CD4-positive, CD25-positive, alpha-beta regulatory T cell (primary cell): ENCODE measurements at regions not wholly inside any gene's neighbourhood (a gene's known extent, or its start where the extent isn't known, plus 50 kb on each side); places are given as distances from the start of the nearest gene placed in this dataset.
"Not testable (repeated sequence)": the region's sequence is repeated elsewhere in the genome, so short reads cannot be mapped to it uniquely, and the experiment has no call there.

ENCODE experiments used
- ATAC-seq, 2 donors: fragments of 150-1000 bp; cut with Tn5 transposase; one replicate each; pipeline ENCODE4 v1.10.0; 2021; ENCODE audit warnings: low read depth in 2 of 2, moderate number of reproducible peaks in 2 of 2, moderate library complexity in 1 of 2
- DNase-seq, 3 donors: peaks; one replicate each; pipeline versions ENCODE4 v3.0.0 to v3.0.0-alpha.2; 2012 to 2022; ENCODE audit warnings: mixed read lengths in 1 of 3
- H3K27ac ChIP-seq: one replicate; pipeline ENCODE4 v1.7.0; 2013; ENCODE audit warnings: mild to moderate bottlenecking, low read length; ENCODE audit not compliant: insufficient read depth, poor library complexity, severe bottlenecking
- H3K27me3 ChIP-seq: one replicate; pipeline ENCODE4 v1.7.0; 2013; ENCODE audit warnings: low read length; ENCODE audit not compliant: control insufficient read depth, insufficient read depth
- H3K36me3 ChIP-seq: one replicate; pipeline ENCODE4 v1.7.0; 2013; ENCODE audit warnings: mild to moderate bottlenecking, low read length, moderate library complexity; ENCODE audit not compliant: control insufficient read depth, insufficient read depth
- H3K4me1 ChIP-seq: 2 replicates; pipeline ENCODE4 v1.7.0; 2013; ENCODE audit warnings: mild to moderate bottlenecking, low read length; ENCODE audit not compliant: insufficient read depth, control insufficient read depth, poor library complexity, severe bottlenecking
- H3K4me3 ChIP-seq: one replicate; pipeline ENCODE4 v1.7.0; 2013; ENCODE audit warnings: low read depth, mild to moderate bottlenecking, low read length, moderate library complexity
- H3K9me3 ChIP-seq, 2 experiments: 1 replicate in 1 of 2; 2 replicates in 1 of 2; pipeline ENCODE4 v1.7.0; 2013; ENCODE audit warnings: low read length in 2 of 2, mild to moderate bottlenecking in 1 of 2, moderate library complexity in 1 of 2; ENCODE audit not compliant: control insufficient read depth in 2 of 2
- H3K27ac Mint-ChIP-seq, 3 donors: one replicate each; pipeline ENCODE4 v1.8.0; 2020 to 2022; ENCODE audit warnings: mild to moderate bottlenecking in 3 of 3, mixed read lengths in 3 of 3, moderate library complexity in 2 of 3
- H3K27me3 Mint-ChIP-seq: one replicate; pipeline ENCODE4 v1.8.0; 2022; ENCODE audit warnings: mild to moderate bottlenecking, mixed read lengths
- H3K36me3 Mint-ChIP-seq: one replicate; pipeline ENCODE4 v1.8.0; 2020; ENCODE audit warnings: mixed read lengths
- H3K4me1 Mint-ChIP-seq, 4 donors: one replicate each; pipeline ENCODE4 v1.8.0; 2020 to 2022; ENCODE audit warnings: mixed read lengths in 4 of 4, mild to moderate bottlenecking in 1 of 4
- H3K4me3 Mint-ChIP-seq, 4 donors: one replicate each; pipeline ENCODE4 v1.8.0; 2020 to 2022; ENCODE audit warnings: mild to moderate bottlenecking in 4 of 4, mixed read lengths in 4 of 4, moderate library complexity in 3 of 4
- H3K9me3 Mint-ChIP-seq, 7 donors: one replicate each; pipeline ENCODE4 v1.8.0; 2020 to 2022; ENCODE audit warnings: mixed read lengths in 7 of 7, mild to moderate bottlenecking in 3 of 7, moderate library complexity in 2 of 7

DNA sequence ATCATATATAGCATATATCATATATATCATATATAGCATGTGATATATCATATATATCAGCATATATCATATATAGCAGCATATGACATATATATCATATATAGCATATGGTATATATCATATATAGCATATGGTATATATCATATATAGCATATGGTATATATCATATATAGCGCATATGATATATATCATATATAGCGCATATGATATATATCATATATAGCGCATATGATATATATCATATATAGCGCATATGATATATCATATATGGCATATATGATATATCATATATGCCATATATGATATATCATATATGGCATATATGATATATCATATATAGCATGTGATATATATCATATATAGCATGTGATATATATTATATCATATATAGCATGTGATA is 680.4 kb upstream of the HS3ST1 start:
- H3K36me3 ChIP-seq, H3K36me3 Mint-ChIP-seq, H3K9me3 ChIP-seq, DNase-seq, H3K4me3 ChIP-seq, H3K27me3 ChIP-seq, ATAC-seq, H3K27ac Mint-ChIP-seq, H3K27ac ChIP-seq, H3K4me1 Mint-ChIP-seq, H3K4me1 ChIP-seq, H3K27me3 Mint-ChIP-seq, H3K4me3 Mint-ChIP-seq: not testable (repeated sequence)
- H3K9me3 Mint-ChIP-seq, result peaks cover under 1 to 27% (median 7%) of the 10 kb centered on the region in 7 donors

DNA sequence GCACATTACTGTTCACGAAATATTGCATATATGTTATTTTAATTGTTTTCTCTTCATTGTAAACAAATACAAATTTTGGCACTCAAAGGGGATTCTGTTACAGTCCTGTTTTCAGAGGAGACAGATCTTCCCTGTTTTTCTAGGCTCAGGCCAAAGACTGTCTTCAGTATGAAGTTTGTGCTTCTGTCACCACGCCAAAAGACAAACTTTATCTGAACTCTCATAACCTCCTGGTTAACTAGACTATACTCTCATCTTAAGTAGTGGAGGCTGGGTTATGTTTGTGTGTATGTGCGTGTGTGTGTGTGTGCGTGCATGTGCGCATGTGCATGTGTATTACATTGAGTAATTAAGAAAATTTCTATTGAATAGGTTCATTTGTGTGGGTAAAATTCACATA is 676.8 kb upstream of the HS3ST1 start:
- Histone ChIP-seq H3K27me3 (no peaks in the 10 kb centered on the region), H3K9me3 (no peaks in the 10 kb centered on the region), H3K27ac (no peak overlapping the region), H3K36me3 (no peaks in the 10 kb centered on the region), H3K4me3 (no peak overlapping the region), H3K4me1 (no peaks in the 10 kb centered on the region)
- no peaks in the 10 kb centered on the region for H3K27me3 Mint-ChIP-seq
- H3K4me1 Mint-ChIP-seq, result no peaks in the 10 kb centered on the region
- ATAC-seq (no peak), DNase-seq (no peak)
- H3K4me3 Mint-ChIP-seq, result no peak overlapping the region
- no peak overlapping the region for H3K27ac Mint-ChIP-seq
- peaks cover 0 to 11% (median 5%) of the 10 kb centered on the region in 7 donors for H3K9me3 Mint-ChIP-seq
- no peaks in the 10 kb centered on the region for H3K36me3 Mint-ChIP-seq

GRCh38 chr4:12089920-12090319 is 661.2 kb upstream of the HS3ST1 start:
- not testable (repeated sequence) for H3K36me3 Mint-ChIP-seq, H3K27ac Mint-ChIP-seq, H3K4me3 Mint-ChIP-seq, H3K4me3 ChIP-seq, H3K27ac ChIP-seq, H3K27me3 Mint-ChIP-seq, ATAC-seq, H3K27me3 ChIP-seq, DNase-seq, H3K36me3 ChIP-seq, H3K9me3 Mint-ChIP-seq, H3K9me3 ChIP-seq, H3K4me1 ChIP-seq, H3K4me1 Mint-ChIP-seq

- H3K4me1 Mint-ChIP-seq, result no peaks in the 10 kb centered on the region
- DNase-seq (no peak), ATAC-seq (no peak)
- H3K27ac Mint-ChIP-seq, result no peak overlapping the region
- no peaks in the 10 kb centered on the region for H3K9me3 ChIP-seq
- H3K27me3 Mint-ChIP-seq, result no peaks in the 10 kb centered on the region
- peaks cover 0 to 16% (median 2%) of the 10 kb centered on the region in 7 donors for H3K9me3 Mint-ChIP-seq
- no peaks in the 10 kb centered on the region for H3K27me3 ChIP-seq
- no peak overlapping the region for H3K27ac ChIP-seq
- no peaks in the 10 kb centered on the region for H3K36me3 Mint-ChIP-seq
- no peaks in the 10 kb centered on the region for H3K36me3 ChIP-seq
- no peak overlapping the region for H3K4me3 Mint-ChIP-seq
- H3K4me3 ChIP-seq, result no peak overlapping the region
- H3K4me1 ChIP-seq, result no peaks in the 10 kb centered on the region
Observed at GRCh38 chr4:12084690-12085089, 656.0 kb upstream of the HS3ST1 start.

- no peak for DNase-seq
- peaks cover 0 to 12% (median 4%) of the 10 kb centered on the region in 7 donors for H3K9me3 Mint-ChIP-seq
- H3K36me3 ChIP-seq, result no peaks in the 10 kb centered on the region
Observed at GRCh38 chr4:12071316-12071715, 642.6 kb upstream of the HS3ST1 start.

DNA sequence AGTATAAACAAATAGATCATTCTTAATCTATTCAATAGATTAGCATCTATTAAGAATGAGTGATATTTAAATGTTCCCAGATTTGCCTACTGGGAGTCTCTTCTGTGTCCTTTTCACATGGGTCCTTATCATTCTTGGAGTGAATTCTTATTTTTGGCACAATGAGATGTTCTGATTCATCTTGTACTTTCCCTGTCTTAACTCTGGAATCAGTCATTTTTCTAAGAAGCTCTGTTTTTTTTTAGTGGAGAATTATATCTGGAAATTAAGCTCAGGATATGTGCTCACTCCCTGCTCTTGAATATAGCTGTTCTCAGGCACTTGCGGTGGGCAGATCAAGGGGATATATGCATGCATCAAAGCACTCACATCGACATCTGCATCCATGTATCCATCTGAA is 625.3 kb upstream of the HS3ST1 start:
- DNase-seq (no peak), ATAC-seq (no peak)
- Histone ChIP-seq H3K4me3 (no peak overlapping the region), H3K36me3 (no peaks in the 10 kb centered on the region), H3K27ac (no peak overlapping the region), H3K27me3 (no peaks in the 10 kb centered on the region), H3K4me1 (no peaks in the 10 kb centered on the region), H3K9me3 (no peaks in the 10 kb centered on the region)
- Mint-ChIP-seq H3K9me3 (peaks cover 0 to 27% (median 4%) of the 10 kb centered on the region in 7 donors), H3K27ac (no peak overlapping the region), H3K4me3 (no peak overlapping the region), H3K4me1 (no peaks in the 10 kb centered on the region), H3K36me3 (no peaks in the 10 kb centered on the region), H3K27me3 (no peaks in the 10 kb centered on the region)

More at GRCh38 chr4:12071316-12071715, 642.6 kb upstream of the HS3ST1 start:
- no peak overlapping the region for H3K4me3 Mint-ChIP-seq
- H3K4me1 ChIP-seq, result no peaks in the 10 kb centered on the region
- no peaks in the 10 kb centered on the region for H3K36me3 Mint-ChIP-seq
- no peaks in the 10 kb centered on the region for H3K27me3 Mint-ChIP-seq
- H3K4me1 Mint-ChIP-seq, result peaks cover 0 to 2% (median 0%) of the 10 kb centered on the region in 4 donors
- no peak overlapping the region for H3K27ac ChIP-seq
- ATAC-seq, result no peak
- no peak overlapping the region for H3K4me3 ChIP-seq
- H3K27me3 ChIP-seq, result no peaks in the 10 kb centered on the region
- H3K9me3 ChIP-seq, result no peaks in the 10 kb centered on the region
- H3K27ac Mint-ChIP-seq, result no peak overlapping the region

GRCh38 chr4:12053556-12053955 is 624.9 kb upstream of the HS3ST1 start:
- H3K9me3 ChIP-seq, result no peaks in the 10 kb centered on the region
- no peaks in the 10 kb centered on the region for H3K36me3 Mint-ChIP-seq
- H3K27ac Mint-ChIP-seq, result no peak overlapping the region
- no peaks in the 10 kb centered on the region for H3K4me1 Mint-ChIP-seq
- no peak overlapping the region for H3K27ac ChIP-seq
- H3K9me3 Mint-ChIP-seq, result peaks cover 0 to 31% (median 4%) of the 10 kb centered on the region in 7 donors
- DNase-seq (no peak), ATAC-seq (no peak)
- H3K36me3 ChIP-seq, result no peaks in the 10 kb centered on the region
- no peaks in the 10 kb centered on the region for H3K27me3 ChIP-seq
- no peaks in the 10 kb centered on the region for H3K4me1 ChIP-seq
- no peak overlapping the region for H3K4me3 Mint-ChIP-seq
- no peaks in the 10 kb centered on the region for H3K27me3 Mint-ChIP-seq
- H3K4me3 ChIP-seq, result no peak overlapping the region

DNA sequence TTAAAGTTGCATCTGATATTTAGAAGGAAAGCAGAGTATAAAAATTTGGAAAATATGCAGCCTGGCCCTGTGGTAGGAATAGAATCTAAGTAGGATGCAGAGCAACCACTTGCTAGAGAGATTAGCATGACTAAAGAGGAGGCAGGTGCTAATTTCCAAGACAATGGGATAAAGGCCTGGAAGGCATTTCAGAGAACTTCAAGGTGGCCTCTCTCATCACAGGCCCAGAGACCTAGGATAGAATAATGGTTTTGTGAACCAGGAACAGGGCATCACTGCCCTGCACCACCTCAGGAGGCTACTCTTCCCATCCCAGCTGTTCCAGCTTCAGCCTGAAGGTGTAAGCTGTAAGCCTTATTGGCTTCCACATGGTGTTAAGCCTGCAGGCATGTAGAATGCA is 621.7 kb upstream of the HS3ST1 start:
- H3K36me3 ChIP-seq, result no peaks in the 10 kb centered on the region
- H3K4me1 ChIP-seq, result no peaks in the 10 kb centered on the region
- H3K9me3 ChIP-seq, result peaks cover 0 to 1% of the 10 kb centered on the region in 2 experiments
- H3K4me3 ChIP-seq, result no peak overlapping the region
- no peak for DNase-seq
- Mint-ChIP-seq H3K4me1 (no peaks in the 10 kb centered on the region), H3K4me3 (no peak overlapping the region), H3K27ac (no peak overlapping the region), H3K36me3 (no peaks in the 10 kb centered on the region), H3K27me3 (no peaks in the 10 kb centered on the region), H3K9me3 (peaks cover 0 to 31% (median 3%) of the 10 kb centered on the region in 7 donors)
- no peak overlapping the region for H3K27ac ChIP-seq
- no peak for ATAC-seq
- no peaks in the 10 kb centered on the region for H3K27me3 ChIP-seq
